Fibroblast of lung (primary cell): ENCODE measurements at regions not wholly inside any gene's neighbourhood (a gene's known extent, or its start where the extent isn't known, plus 50 kb on each side); places are given as distances from the start of the nearest gene placed in this dataset.

ENCODE experiments used
- DNase-seq, 2 donors: peaks; one replicate each; pipeline versions ENCODE4 v3.0.0 to v3.0.0-alpha.2; 2010; ENCODE audit warnings: low read depth in 2 of 2
- H2AFZ ChIP-seq: 2 replicates; pipeline ENCODE4 v1.5.1; 2012; ENCODE audit warnings: low read length, control low read depth, inconsistent platforms
- H3K27ac ChIP-seq: 2 replicates; pipeline ENCODE4 v1.5.1; 2011; ENCODE audit warnings: low read length, control low read depth; ENCODE audit not compliant: insufficient read depth
- H3K27me3 ChIP-seq: 2 replicates; pipeline ENCODE4 v1.5.1; 2011; ENCODE audit warnings: mild to moderate bottlenecking, low read length; ENCODE audit not compliant: control insufficient read depth, insufficient read depth
- H3K36me3 ChIP-seq: 2 replicates; pipeline ENCODE4 v1.5.1; 2011; ENCODE audit warnings: low read length; ENCODE audit not compliant: control insufficient read depth, insufficient read depth
- H3K4me1 ChIP-seq: 2 replicates; pipeline ENCODE4 v1.5.1; 2011; ENCODE audit warnings: low read length; ENCODE audit not compliant: control insufficient read depth, insufficient read depth; ENCODE audit errors: extremely low read depth
- H3K4me2 ChIP-seq: 2 replicates; pipeline ENCODE4 v1.5.1; 2011; ENCODE audit warnings: low read length, control low read depth; ENCODE audit not compliant: insufficient read depth; ENCODE audit errors: extremely low read depth
- H3K4me3 ChIP-seq, 4 experiments: fragments of 200-600 bp in 1 of 4; sonication (generic) in 1 of 4; replicated peaks in 1 of 4; 2 replicates each; pipeline ENCODE4 v1.5.1; 2011 to 2016; ENCODE audit warnings: low read length in 4 of 4, low read depth in 3 of 4, mild to moderate bottlenecking in 3 of 4, control low read depth in 2 of 4, inconsistent platforms in 1 of 4, mixed read lengths in 1 of 4; ENCODE audit not compliant: insufficient read depth in 1 of 4; ENCODE audit errors: control extremely low read depth in 1 of 4
- H3K79me2 ChIP-seq: 2 replicates; pipeline ENCODE4 v1.5.1; 2012; ENCODE audit warnings: mild to moderate bottlenecking, low read length, inconsistent platforms; ENCODE audit not compliant: control insufficient read depth, insufficient read depth
- H3K9ac ChIP-seq: 2 replicates; pipeline ENCODE4 v1.5.1; 2011; ENCODE audit warnings: mild to moderate bottlenecking, low read length, control low read depth; ENCODE audit not compliant: insufficient read depth
- H3K9me3 ChIP-seq: 2 replicates; pipeline ENCODE4 v1.5.1; 2012; ENCODE audit warnings: low read depth, low read length; ENCODE audit not compliant: control insufficient read depth, insufficient read depth
- H4K20me1 ChIP-seq: 2 replicates; pipeline ENCODE4 v1.5.1; 2011; ENCODE audit warnings: low read length; ENCODE audit not compliant: control insufficient read depth, insufficient read depth; ENCODE audit errors: extremely low read depth
- EZH2 ChIP-seq: IDR thresholded peaks from 2 replicates; pipeline ENCODE4 v1.5.1; 2012; ENCODE audit warnings: low read length, control low read depth, mild to moderate bottlenecking; ENCODE audit errors: missing control alignments
- TF ChIP-seq, protein P1 (sequence below), 2 donors: IDR thresholded peaks in 1 of 2; conservative IDR thresholded peaks in 1 of 2; 1 replicate in 1 of 2; 2 replicates in 1 of 2; pipeline ENCODE4 v1.5.1; 2011 to 2012; ENCODE audit warnings: low read length in 2 of 2, control low read depth in 1 of 2, inconsistent platforms in 1 of 2, low read depth in 1 of 2, mild to moderate bottlenecking in 1 of 2

GRCh38 chr3:107213044-107213669 is 164.1 kb upstream of the CCDC54 start:
- no peaks in the 10 kb centered on the region for H3K79me2 ChIP-seq
- H3K27me3 ChIP-seq = no peaks in the 10 kb centered on the region
- no peak overlapping the region for H3K9ac ChIP-seq
- DNase-seq = peak; percentile 49 to 70
- no peak for TF ChIP-seq EZH2
- TF ChIP-seq, protein P1, sequence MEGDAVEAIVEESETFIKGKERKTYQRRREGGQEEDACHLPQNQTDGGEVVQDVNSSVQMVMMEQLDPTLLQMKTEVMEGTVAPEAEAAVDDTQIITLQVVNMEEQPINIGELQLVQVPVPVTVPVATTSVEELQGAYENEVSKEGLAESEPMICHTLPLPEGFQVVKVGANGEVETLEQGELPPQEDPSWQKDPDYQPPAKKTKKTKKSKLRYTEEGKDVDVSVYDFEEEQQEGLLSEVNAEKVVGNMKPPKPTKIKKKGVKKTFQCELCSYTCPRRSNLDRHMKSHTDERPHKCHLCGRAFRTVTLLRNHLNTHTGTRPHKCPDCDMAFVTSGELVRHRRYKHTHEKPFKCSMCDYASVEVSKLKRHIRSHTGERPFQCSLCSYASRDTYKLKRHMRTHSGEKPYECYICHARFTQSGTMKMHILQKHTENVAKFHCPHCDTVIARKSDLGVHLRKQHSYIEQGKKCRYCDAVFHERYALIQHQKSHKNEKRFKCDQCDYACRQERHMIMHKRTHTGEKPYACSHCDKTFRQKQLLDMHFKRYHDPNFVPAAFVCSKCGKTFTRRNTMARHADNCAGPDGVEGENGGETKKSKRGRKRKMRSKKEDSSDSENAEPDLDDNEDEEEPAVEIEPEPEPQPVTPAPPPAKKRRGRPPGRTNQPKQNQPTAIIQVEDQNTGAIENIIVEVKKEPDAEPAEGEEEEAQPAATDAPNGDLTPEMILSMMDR (conservative IDR thresholded peaks at IDR 0.05 in 1 of 2, IDR thresholded peaks at IDR 0.05 in 1 of 2; ENCODE audit: low read depth in 1 of 2, low read length in 2 of 2) = no peak
- no peak overlapping the region for H2AFZ ChIP-seq
- H3K27ac ChIP-seq = no peak overlapping the region
- no peaks in the 10 kb centered on the region for H3K9me3 ChIP-seq
- H3K4me1 ChIP-seq = peaks cover 21% of the 10 kb centered on the region
- no peak overlapping the region for H3K4me3 ChIP-seq
- H3K4me2 ChIP-seq = no peak overlapping the region
- H3K36me3 ChIP-seq = no peaks in the 10 kb centered on the region
- H4K20me1 ChIP-seq = no peaks in the 10 kb centered on the region

GRCh38 chr3:107216229-107216628 is 161.0 kb upstream of the CCDC54 start:
- Histone ChIP-seq H2AFZ (no peak overlapping the region), H4K20me1 (no peaks in the 10 kb centered on the region), H3K4me3 (no peak overlapping the region), H3K9ac (no peak overlapping the region), H3K4me2 (no peak overlapping the region), H3K79me2 (no peaks in the 10 kb centered on the region), H3K27me3 (no peaks in the 10 kb centered on the region), H3K4me1 (peaks cover 6% of the 10 kb centered on the region), H3K36me3 (no peaks in the 10 kb centered on the region), H3K27ac (peak overlapping the region; percentile 78), H3K9me3 (no peaks in the 10 kb centered on the region)
- peak in 1 of 2 donors; percentile 50 for DNase-seq
- no peak for TF ChIP-seq EZH2
- TF ChIP-seq, protein P1 (conservative IDR thresholded peaks at IDR 0.05 in 1 of 2, IDR thresholded peaks at IDR 0.05 in 1 of 2; ENCODE audit: low read depth in 1 of 2, low read length in 2 of 2) = no peak

GRCh38 chr3:107216711-107217110 is 160.5 kb upstream of the CCDC54 start:
- H3K4me1 ChIP-seq = peaks cover 6% of the 10 kb centered on the region

More at GRCh38 chr3:107216711-107217110, 160.5 kb upstream of the CCDC54 start:
- H3K79me2 ChIP-seq = no peaks in the 10 kb centered on the region
- H2AFZ ChIP-seq = no peak overlapping the region
- H3K4me3 ChIP-seq = peak overlapping the region in 1 of 4 experiments; percentile 47
- H3K9ac ChIP-seq = no peak overlapping the region
- no peaks in the 10 kb centered on the region for H3K9me3 ChIP-seq
- peak overlapping the region; percentile 39 for H3K4me2 ChIP-seq
- peak overlapping the region; percentile 78 for H3K27ac ChIP-seq
- H4K20me1 ChIP-seq = no peaks in the 10 kb centered on the region
- DNase-seq = peak; percentile 99
- H3K36me3 ChIP-seq = no peaks in the 10 kb centered on the region
- TF ChIP-seq, protein P1 (conservative IDR thresholded peaks at IDR 0.05 in 1 of 2, IDR thresholded peaks at IDR 0.05 in 1 of 2; ENCODE audit: low read depth in 1 of 2, low read length in 2 of 2) = no peak
- TF ChIP-seq EZH2 = no peak
- H3K27me3 ChIP-seq = no peaks in the 10 kb centered on the region
